Left cardiac atrium (tissue), 4 donors: ENCODE measurements at regions not wholly inside any gene's neighbourhood (a gene's known extent, or its start where the extent isn't known, plus 50 kb on each side); places are given as distances from the start of the nearest gene placed in this dataset.
"Not testable (repeated sequence)": the region's sequence is repeated elsewhere in the genome, so short reads cannot be mapped to it uniquely, and the experiment has no call there.

Source experiments
- ATAC-seq, 2 donors: fragments of 200-7000 bp; cut with Tn5 transposase; one replicate each; pipeline ENCODE4 v1.9.1; 2020; ENCODE audit warnings: mild to moderate bottlenecking in 2 of 2, moderate library complexity in 2 of 2
- DNase-seq: peaks from one replicate; pipeline ENCODE4 v3.0.0-alpha.2; 2020
- intact Hi-C, 2 donors: fragments of 100-400 bp; cut with DNase I; formaldehyde crosslinking; loops; one replicate each; pipeline versions ENCODE4 v1.14.1 to v1.15.1; 2022 to 2023
- donor health status: DM: no; HTN: yes; CAD: no.
- donor health status: DM: no; HTN: yes; CAD: no; lungs with severe emphysema.
- donor health status: DM: yes; HTN: yes; CAD: no.
- donor health status: Dilated cardiomyopathy.

- intact Hi-C loops, ATAC-seq: not testable (repeated sequence)
- peak; percentile 21 for DNase-seq
These were observed 184.6 kb upstream of the TP53TG3C start for GRCh38 chr16:33009468-33009867.

GRCh38 chr16:33027121-33027520, 166.9 kb upstream of the TP53TG3C start:
- intact Hi-C loops, DNase-seq, ATAC-seq: not testable (repeated sequence)

- DNase-seq, intact Hi-C loops, ATAC-seq: not testable (repeated sequence)
These were observed 166.1 kb upstream of the TP53TG3C start for GRCh38 chr16:33027941-33028340.

GRCh38 chr16:33028707-33029390, 165.2 kb upstream of the TP53TG3C start:
- DNase-seq, ATAC-seq, intact Hi-C loops: not testable (repeated sequence)

- intact Hi-C loops, ATAC-seq, DNase-seq: not testable (repeated sequence)
These were observed 145.2 kb upstream of the TP53TG3C start for GRCh38 chr16:33048849-33049248.

GRCh38 chr16:33059206-33059605, 134.8 kb upstream of the TP53TG3C start:
- intact Hi-C loops = no loop called here
- DNase-seq = no peak
- ATAC-seq = no peak

- intact Hi-C loops, DNase-seq: not testable (repeated sequence)
These were observed 134.2 kb upstream of the TP53TG3C start for GRCh38 chr16:33059654-33060421.

GRCh38 chr16:33062763-33063162, 131.3 kb upstream of the TP53TG3C start:
- ATAC-seq, intact Hi-C loops: not testable (repeated sequence)

More at GRCh38 chr16:33059654-33060421, 134.2 kb upstream of the TP53TG3C start:
- ATAC-seq = not testable (repeated sequence)

GRCh38 chr16:33063365-33064170, 130.5 kb upstream of the TP53TG3C start:
- ATAC-seq, intact Hi-C loops, DNase-seq: not testable (repeated sequence)

More at GRCh38 chr16:33062763-33063162, 131.3 kb upstream of the TP53TG3C start:
- DNase-seq = not testable (repeated sequence)

GRCh38 chr16:33064454-33065073, 129.5 kb upstream of the TP53TG3C start:
- intact Hi-C loops, DNase-seq, ATAC-seq: not testable (repeated sequence)
